ENCODE measurements at regions not wholly inside any gene's neighbourhood (a gene's known extent, or its start where the extent isn't known, plus 50 kb on each side); places are given as distances from the start of the nearest gene placed in this dataset.

DNA sequence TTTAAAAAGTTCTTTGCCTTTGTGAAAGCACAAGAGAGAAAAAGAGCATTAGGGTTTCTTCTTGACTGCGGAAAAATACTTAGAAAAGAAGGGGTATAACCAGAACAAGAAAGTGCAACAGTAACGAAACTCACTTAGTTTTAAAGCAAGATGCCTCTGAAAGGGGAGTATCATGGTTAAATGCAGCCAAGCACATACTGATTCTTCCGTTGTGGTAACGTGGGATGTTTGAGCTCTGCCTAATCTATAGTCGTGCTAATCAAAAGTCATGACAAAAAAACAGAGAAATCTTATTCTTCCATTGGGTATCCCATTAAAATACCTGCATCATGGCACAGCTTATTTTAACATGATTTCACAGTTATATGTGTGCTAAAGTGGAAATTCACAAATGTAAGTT is 187.8 kb upstream of the LRFN5 start:
- Histone ChIP-seq H3K4me3 (no peak overlapping the region), H3K36me3 (no peaks in the 10 kb centered on the region), H3K27ac (no peak overlapping the region), H3K4me1 (no peaks in the 10 kb centered on the region), H3K9me3 (no peaks in the 10 kb centered on the region), H3K27me3 (no peaks in the 10 kb centered on the region)
- intact Hi-C loops (cut with DNase I), result no loop called here
- WGBS, 2 donors, result 63 to 66% methylated on average over 5 of the region's 5 CpGs
- TF ChIP-seq POLR2A (IDR thresholded peaks at IDR 0.05) (no peak), EP300 (IDR thresholded peaks at IDR 0.05) (no peak), POLR2AphosphoS5 (IDR thresholded peaks at IDR 0.05) (no peak)
- TF ChIP-seq, protein P1, sequence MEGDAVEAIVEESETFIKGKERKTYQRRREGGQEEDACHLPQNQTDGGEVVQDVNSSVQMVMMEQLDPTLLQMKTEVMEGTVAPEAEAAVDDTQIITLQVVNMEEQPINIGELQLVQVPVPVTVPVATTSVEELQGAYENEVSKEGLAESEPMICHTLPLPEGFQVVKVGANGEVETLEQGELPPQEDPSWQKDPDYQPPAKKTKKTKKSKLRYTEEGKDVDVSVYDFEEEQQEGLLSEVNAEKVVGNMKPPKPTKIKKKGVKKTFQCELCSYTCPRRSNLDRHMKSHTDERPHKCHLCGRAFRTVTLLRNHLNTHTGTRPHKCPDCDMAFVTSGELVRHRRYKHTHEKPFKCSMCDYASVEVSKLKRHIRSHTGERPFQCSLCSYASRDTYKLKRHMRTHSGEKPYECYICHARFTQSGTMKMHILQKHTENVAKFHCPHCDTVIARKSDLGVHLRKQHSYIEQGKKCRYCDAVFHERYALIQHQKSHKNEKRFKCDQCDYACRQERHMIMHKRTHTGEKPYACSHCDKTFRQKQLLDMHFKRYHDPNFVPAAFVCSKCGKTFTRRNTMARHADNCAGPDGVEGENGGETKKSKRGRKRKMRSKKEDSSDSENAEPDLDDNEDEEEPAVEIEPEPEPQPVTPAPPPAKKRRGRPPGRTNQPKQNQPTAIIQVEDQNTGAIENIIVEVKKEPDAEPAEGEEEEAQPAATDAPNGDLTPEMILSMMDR (IDR thresholded peaks at IDR 0.05), result no peak
- no peak for DNase-seq

DNA sequence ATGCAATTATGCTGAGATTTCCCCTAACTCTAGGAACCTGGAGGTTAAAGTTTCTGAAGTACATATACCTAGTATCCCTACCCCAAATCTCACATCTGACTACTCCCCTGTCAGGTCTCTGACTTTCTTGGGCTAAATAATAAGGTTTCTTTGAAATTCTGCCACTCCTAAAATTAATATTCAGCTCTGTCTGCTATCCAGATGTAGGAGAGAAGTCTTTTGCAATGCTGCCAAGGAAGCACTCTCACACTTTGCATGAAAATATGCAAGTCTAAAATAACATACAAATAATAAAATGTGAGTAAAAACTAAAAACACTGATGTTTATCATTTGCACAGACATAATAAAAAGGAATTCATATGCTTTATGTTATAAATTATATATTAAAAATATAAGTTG is 196.9 kb upstream of the LRFN5 start:
- TF ChIP-seq EP300 (IDR thresholded peaks at IDR 0.05) (no peak), POLR2A (IDR thresholded peaks at IDR 0.05) (no peak), POLR2AphosphoS5 (IDR thresholded peaks at IDR 0.05) (no peak)
- TF ChIP-seq, protein P1 (IDR thresholded peaks at IDR 0.05), result no peak
- no peaks in the 10 kb centered on the region for H3K9me3 ChIP-seq
- H3K36me3 ChIP-seq, result no peaks in the 10 kb centered on the region
- no peak for DNase-seq
- H3K4me1 ChIP-seq, result no peaks in the 10 kb centered on the region
- no peak overlapping the region for H3K27ac ChIP-seq
- intact Hi-C loops (cut with DNase I), result no loop called here
- no peak overlapping the region for H3K4me3 ChIP-seq
- H3K27me3 ChIP-seq, result no peaks in the 10 kb centered on the region

DNA sequence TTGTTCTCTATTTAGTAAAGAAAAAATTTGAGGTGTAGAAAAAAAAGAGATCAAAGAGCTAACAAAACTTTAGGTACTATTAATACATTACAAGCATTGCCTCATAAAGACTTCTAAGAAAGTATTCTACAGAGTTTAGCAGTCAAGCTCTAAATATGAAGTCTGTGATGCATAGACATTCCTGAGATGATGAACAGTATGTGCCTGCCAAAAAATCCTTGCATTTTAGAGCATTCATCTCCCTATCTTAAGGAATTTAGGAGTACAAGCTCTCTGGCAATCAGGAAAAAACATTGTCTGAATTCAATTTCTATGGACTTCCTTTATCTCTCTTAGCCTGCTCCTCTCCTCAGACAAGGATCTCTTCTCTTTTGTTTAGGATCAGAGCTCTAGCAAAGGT is 202.6 kb upstream of the LRFN5 start:
- no peak for TF ChIP-seq POLR2A (IDR thresholded peaks at IDR 0.05)
- Histone ChIP-seq H3K36me3 (no peaks in the 10 kb centered on the region), H3K27ac (no peak overlapping the region), H3K4me1 (no peaks in the 10 kb centered on the region), H3K9me3 (no peaks in the 10 kb centered on the region), H3K4me3 (no peak overlapping the region), H3K27me3 (no peaks in the 10 kb centered on the region)
- no peak for DNase-seq
- intact Hi-C loops (cut with DNase I), result no loop called here

DNA sequence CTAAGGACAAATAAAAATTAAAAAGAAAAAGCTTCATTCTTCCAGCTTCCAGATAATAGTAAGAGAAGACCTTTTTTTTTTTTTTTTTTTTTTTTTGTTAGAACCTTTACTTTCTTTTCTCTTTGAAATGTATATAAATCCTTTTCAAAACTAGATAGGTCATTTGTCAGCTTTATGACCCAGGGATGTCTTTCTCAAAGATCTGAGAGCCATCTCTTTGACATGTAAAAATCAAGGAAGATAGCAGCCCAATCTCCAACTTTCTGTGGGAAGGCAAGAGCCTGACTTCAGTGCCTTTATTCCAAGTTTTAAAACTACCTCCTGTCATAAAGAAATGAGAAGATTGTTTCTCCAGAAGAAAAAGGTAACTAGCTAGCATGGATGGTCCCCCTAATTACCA is 203.3 kb upstream of the LRFN5 start:
- TF ChIP-seq POLR2AphosphoS5 (IDR thresholded peaks at IDR 0.05), result no peak
- intact Hi-C loops (cut with DNase I), result no loop called here
- H3K4me1 ChIP-seq, result no peaks in the 10 kb centered on the region
- DNase-seq, result no peak
- H3K27me3 ChIP-seq, result no peaks in the 10 kb centered on the region
- H3K36me3 ChIP-seq, result no peaks in the 10 kb centered on the region
- no peak overlapping the region for H3K4me3 ChIP-seq
- no peak overlapping the region for H3K27ac ChIP-seq
- H3K9me3 ChIP-seq, result no peaks in the 10 kb centered on the region

DNA sequence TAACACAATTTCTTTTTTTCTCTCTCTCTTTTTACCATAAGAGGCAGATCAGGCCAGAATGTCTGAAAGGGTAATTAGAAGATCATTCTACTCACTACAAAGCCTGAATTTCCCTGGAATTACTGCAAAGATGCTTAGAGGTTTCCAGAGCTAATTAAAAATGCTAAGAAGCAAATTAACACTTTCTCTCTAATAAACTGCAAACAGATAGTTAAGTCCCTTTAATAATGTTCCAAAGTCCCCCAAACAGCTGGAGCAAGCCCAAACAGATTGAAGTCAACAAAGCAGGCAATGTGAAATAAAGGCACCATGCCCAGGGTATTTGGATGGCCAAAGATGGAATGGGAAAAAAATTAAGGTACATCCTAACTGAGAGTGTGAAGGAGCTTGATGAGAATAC is 208.8 kb upstream of the LRFN5 start:
- intact Hi-C loops (cut with DNase I), result no loop called here
- Histone ChIP-seq H3K4me3 (no peak overlapping the region), H3K4me1 (no peaks in the 10 kb centered on the region), H3K9me3 (no peaks in the 10 kb centered on the region), H3K27me3 (no peaks in the 10 kb centered on the region), H3K36me3 (no peaks in the 10 kb centered on the region), H3K27ac (no peak overlapping the region)
- DNase-seq, result no peak
- TF ChIP-seq POLR2AphosphoS5 (IDR thresholded peaks at IDR 0.05) (no peak), POLR2A (IDR thresholded peaks at IDR 0.05) (no peak), EP300 (IDR thresholded peaks at IDR 0.05) (no peak)
- TF ChIP-seq, protein P1 (IDR thresholded peaks at IDR 0.05), result no peak

DNA sequence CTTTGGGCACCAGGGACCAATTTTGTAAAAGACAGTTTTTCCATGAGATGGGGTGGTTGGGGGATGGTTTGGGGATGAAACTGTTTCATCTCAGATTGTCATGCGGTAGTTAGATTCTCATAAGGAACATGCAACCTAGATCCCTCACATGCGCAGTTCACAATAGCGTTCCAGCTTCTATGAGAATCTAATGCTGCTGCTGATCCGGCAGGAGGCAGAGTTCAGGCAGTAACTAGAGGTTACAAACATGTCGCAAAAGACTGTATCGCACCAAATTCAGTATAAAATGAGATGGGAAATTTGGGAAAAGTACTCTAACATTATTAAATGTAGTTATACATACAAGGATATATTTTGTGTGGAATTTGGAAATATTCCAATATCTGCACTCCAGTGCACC is 213.2 kb upstream of the LRFN5 start:
- TF ChIP-seq POLR2A (IDR thresholded peaks at IDR 0.05) (no peak), POLR2AphosphoS5 (IDR thresholded peaks at IDR 0.05) (no peak), EP300 (IDR thresholded peaks at IDR 0.05) (no peak)
- TF ChIP-seq, protein P1 (IDR thresholded peaks at IDR 0.05), result no peak
- intact Hi-C loops (cut with DNase I), result no loop called here
- DNase-seq, result no peak
- Histone ChIP-seq H3K4me1 (no peaks in the 10 kb centered on the region), H3K27ac (no peak overlapping the region), H3K4me3 (no peak overlapping the region), H3K36me3 (no peaks in the 10 kb centered on the region), H3K27me3 (no peaks in the 10 kb centered on the region), H3K9me3 (no peaks in the 10 kb centered on the region)
- 79 to 93% methylated on average over 6 of the region's 6 CpGs for WGBS, 2 donors
